Stomach (tissue), 4 donors: ENCODE measurements at regions not wholly inside any gene's neighbourhood (a gene's known extent, or its start where the extent isn't known, plus 50 kb on each side); places are given as distances from the start of the nearest gene placed in this dataset.

ENCODE experiments used
- EP300 ChIP-seq: sonication (generic); formaldehyde crosslinking; IDR thresholded peaks from one replicate; pipeline ENCODE4 v1.6.1; 2017; ENCODE audit warnings: antibody characterized with exemption
- POLR2A ChIP-seq, 4 donors: fragments of 450-650 bp; IDR thresholded peaks; one replicate each; pipeline ENCODE4 v1.6.1; 2016; ENCODE audit warnings: antibody characterized with exemption in 4 of 4, control low read depth in 2 of 4, mild to moderate bottlenecking in 1 of 4, moderate library complexity in 1 of 4
- POLR2AphosphoS5 ChIP-seq, 3 donors: sonication (generic); formaldehyde crosslinking; IDR thresholded peaks; one replicate each; pipeline ENCODE4 v1.6.1; 2016; ENCODE audit warnings: antibody characterized with exemption in 3 of 3
- TF ChIP-seq, protein P1 (sequence below), 7 experiments: fragments of 450-650 bp in 4 of 7; fragments of 200-600 bp in 3 of 7; sonication (generic) in 3 of 7; IDR thresholded peaks; one replicate each; pipeline ENCODE4 v1.5.1; 2016 to 2019; ENCODE audit warnings: antibody characterized with exemption in 7 of 7, control low read depth in 2 of 7, mild to moderate bottlenecking in 1 of 7

DNA sequence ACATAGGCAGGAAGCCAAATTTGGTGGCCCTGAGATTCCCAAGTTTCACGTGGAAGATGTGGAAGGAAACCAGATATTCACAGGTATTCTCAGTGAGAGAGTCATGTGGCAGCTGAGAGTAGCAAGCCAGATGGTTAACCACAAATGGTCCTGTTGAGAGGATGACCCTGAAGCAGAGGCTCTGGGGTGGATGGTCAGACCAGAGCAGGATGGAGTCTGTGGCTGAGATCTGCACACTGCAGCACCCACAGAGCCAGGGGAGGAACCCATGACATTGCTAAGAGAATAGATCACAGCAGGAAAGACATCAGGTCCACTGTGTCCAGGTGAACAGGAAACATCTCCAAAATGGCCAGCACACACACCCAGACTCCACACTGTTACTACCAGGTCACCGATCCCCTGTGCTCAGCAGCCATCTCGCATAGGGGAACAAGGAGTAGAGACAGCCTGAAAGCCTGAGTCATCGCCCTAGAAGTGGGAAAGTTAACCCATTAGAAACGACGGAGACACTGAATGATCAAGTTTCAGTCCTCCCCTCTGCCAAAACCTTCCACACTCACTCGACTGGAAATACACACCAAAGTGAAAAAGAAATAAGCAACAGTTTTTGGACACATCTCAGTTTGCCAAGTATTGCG lies 160.0 kb downstream of the RBM26 start:
- TF ChIP-seq, protein P1, sequence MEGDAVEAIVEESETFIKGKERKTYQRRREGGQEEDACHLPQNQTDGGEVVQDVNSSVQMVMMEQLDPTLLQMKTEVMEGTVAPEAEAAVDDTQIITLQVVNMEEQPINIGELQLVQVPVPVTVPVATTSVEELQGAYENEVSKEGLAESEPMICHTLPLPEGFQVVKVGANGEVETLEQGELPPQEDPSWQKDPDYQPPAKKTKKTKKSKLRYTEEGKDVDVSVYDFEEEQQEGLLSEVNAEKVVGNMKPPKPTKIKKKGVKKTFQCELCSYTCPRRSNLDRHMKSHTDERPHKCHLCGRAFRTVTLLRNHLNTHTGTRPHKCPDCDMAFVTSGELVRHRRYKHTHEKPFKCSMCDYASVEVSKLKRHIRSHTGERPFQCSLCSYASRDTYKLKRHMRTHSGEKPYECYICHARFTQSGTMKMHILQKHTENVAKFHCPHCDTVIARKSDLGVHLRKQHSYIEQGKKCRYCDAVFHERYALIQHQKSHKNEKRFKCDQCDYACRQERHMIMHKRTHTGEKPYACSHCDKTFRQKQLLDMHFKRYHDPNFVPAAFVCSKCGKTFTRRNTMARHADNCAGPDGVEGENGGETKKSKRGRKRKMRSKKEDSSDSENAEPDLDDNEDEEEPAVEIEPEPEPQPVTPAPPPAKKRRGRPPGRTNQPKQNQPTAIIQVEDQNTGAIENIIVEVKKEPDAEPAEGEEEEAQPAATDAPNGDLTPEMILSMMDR (IDR thresholded peaks at IDR 0.05): no peak
- TF ChIP-seq POLR2A (IDR thresholded peaks at IDR 0.05) (no peak), POLR2AphosphoS5 (IDR thresholded peaks at IDR 0.05) (no peak), EP300 (no peak)
